ENCODE measurements at regions not wholly inside any gene's neighbourhood (a gene's known extent, or its start where the extent isn't known, plus 50 kb on each side); places are given as distances from the start of the nearest gene placed in this dataset.
"Not testable (repeated sequence)": the region's sequence is repeated elsewhere in the genome, so short reads cannot be mapped to it uniquely, and the experiment has no call there.

DNA sequence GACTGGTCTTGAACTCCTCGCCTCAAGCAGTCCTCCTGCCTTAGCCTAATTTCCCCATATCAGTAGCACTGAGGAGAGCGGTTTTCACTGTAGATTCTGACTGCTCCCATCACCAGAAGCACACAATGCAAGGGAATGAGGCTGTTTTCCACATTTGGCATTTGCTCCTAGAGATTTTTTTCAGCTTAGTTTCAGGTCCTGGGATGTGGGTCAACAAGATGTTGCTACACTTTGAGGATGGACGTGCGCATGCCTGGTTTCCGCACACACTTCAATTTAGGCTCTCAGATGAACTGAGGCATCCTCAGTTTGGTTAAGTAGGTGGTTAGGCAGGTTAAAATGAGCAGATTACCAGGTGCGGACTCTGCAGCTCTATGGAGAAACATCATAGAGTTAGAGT is 287.1 kb upstream of the LYZL1 start:
- no peak overlapping the region for H3K9ac ChIP-seq (ENCODE audit: insufficient read depth, low read length, poor library complexity, severe bottlenecking)
- H2AFZ ChIP-seq (ENCODE audit: insufficient read depth, low read depth, low read length, poor library complexity, severe bottlenecking): no peak overlapping the region
- no peak overlapping the region for H3K4me3 ChIP-seq (replicated peaks in 1 of 3; ENCODE audit: low read depth in 2 of 3, low read length in 3 of 3)
- H3K4me1 Mint-ChIP-seq: no peaks in the 10 kb centered on the region
- peaks cover 0 to 2% (median 0%) of the 10 kb centered on the region in 3 donors for H3K27me3 Mint-ChIP-seq (ENCODE audit: low read depth in 3 of 3)
- TF ChIP-seq, protein P1, sequence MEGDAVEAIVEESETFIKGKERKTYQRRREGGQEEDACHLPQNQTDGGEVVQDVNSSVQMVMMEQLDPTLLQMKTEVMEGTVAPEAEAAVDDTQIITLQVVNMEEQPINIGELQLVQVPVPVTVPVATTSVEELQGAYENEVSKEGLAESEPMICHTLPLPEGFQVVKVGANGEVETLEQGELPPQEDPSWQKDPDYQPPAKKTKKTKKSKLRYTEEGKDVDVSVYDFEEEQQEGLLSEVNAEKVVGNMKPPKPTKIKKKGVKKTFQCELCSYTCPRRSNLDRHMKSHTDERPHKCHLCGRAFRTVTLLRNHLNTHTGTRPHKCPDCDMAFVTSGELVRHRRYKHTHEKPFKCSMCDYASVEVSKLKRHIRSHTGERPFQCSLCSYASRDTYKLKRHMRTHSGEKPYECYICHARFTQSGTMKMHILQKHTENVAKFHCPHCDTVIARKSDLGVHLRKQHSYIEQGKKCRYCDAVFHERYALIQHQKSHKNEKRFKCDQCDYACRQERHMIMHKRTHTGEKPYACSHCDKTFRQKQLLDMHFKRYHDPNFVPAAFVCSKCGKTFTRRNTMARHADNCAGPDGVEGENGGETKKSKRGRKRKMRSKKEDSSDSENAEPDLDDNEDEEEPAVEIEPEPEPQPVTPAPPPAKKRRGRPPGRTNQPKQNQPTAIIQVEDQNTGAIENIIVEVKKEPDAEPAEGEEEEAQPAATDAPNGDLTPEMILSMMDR (IDR thresholded peaks at IDR 0.05): no peak
- peaks cover 0 to under 1% (median 0%) of the 10 kb centered on the region in 7 donors for H3K9me3 Mint-ChIP-seq
- no peak overlapping the region for H3K27ac ChIP-seq (ENCODE audit: low read depth in 1 of 2, low read length in 2 of 2)
- no peak for DNase-seq
- H3K36me3 Mint-ChIP-seq: no peaks in the 10 kb centered on the region
- H3K4me3 Mint-ChIP-seq: no peak overlapping the region
- no peak overlapping the region for H3K4me2 ChIP-seq (replicated peaks; ENCODE audit: extremely low read depth, low read length, poor library complexity, severe bottlenecking)
- no peaks in the 10 kb centered on the region for H4K20me1 ChIP-seq (ENCODE audit: insufficient read depth, low read length)
- H3K27ac Mint-ChIP-seq: no peak overlapping the region
- intact Hi-C loops (cut with micrococcal nuclease): no loop called here
- 100% methylated on average over 3 of the region's 6 CpGs for WGBS (ENCODE audit: insufficient coverage)
- H3K9me3 ChIP-seq (replicated peaks in 1 of 2; ENCODE audit: control insufficient read depth in 1 of 2, insufficient read depth in 1 of 2, low read length in 2 of 2): no peaks in the 10 kb centered on the region
- H3K36me3 ChIP-seq (replicated peaks in 1 of 2; ENCODE audit: control insufficient read depth in 1 of 2, insufficient read depth in 2 of 2, low read length in 2 of 2): no peaks in the 10 kb centered on the region
- H3K27me3 ChIP-seq (ENCODE audit: control insufficient read depth in 2 of 2, insufficient read depth in 2 of 2, low read length in 2 of 2): no peaks in the 10 kb centered on the region
- H3K4me1 ChIP-seq (ENCODE audit: control insufficient read depth in 1 of 2, insufficient read depth in 2 of 2, low read length in 2 of 2): no peaks in the 10 kb centered on the region
- H3K79me2 ChIP-seq (ENCODE audit: insufficient read depth, low read length): no peaks in the 10 kb centered on the region

DNA sequence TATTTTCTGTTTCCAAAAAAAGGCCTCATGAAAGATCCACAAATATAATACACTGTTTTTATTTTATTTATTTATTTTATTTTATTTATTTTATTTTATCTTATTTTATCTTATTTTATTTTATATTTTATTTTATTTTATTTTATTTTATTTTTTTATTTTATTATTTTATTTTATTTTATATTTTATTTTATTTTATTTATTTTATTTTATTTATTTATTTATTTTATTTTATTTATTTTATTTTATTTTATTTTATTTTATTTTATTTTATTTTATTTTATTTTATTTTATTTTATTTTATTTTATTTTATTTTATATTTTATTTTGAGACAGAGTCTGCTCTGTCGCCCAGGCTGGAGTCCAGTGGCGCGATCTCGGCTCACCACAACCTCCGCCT is 285.9 kb upstream of the LYZL1 start:
- H3K4me1 ChIP-seq (ENCODE audit: control insufficient read depth in 1 of 2, insufficient read depth in 2 of 2, low read length in 2 of 2); H3K79me2 ChIP-seq (ENCODE audit: insufficient read depth, low read length); H2AFZ ChIP-seq (ENCODE audit: insufficient read depth, low read depth, low read length, poor library complexity, severe bottlenecking); H3K27ac Mint-ChIP-seq; H3K9me3 ChIP-seq (replicated peaks in 1 of 2; ENCODE audit: control insufficient read depth in 1 of 2, insufficient read depth in 1 of 2, low read length in 2 of 2); H4K20me1 ChIP-seq (ENCODE audit: insufficient read depth, low read length); H3K27me3 ChIP-seq (ENCODE audit: control insufficient read depth in 2 of 2, insufficient read depth in 2 of 2, low read length in 2 of 2); H3K9ac ChIP-seq (ENCODE audit: insufficient read depth, low read length, poor library complexity, severe bottlenecking); H3K4me3 ChIP-seq (replicated peaks in 1 of 3; ENCODE audit: low read depth in 2 of 3, low read length in 3 of 3); H3K36me3 ChIP-seq (replicated peaks in 1 of 2; ENCODE audit: control insufficient read depth in 1 of 2, insufficient read depth in 2 of 2, low read length in 2 of 2); DNase-seq; H3K4me3 Mint-ChIP-seq; intact Hi-C loops (cut with micrococcal nuclease); H3K9me3 Mint-ChIP-seq; H3K4me2 ChIP-seq (replicated peaks; ENCODE audit: extremely low read depth, low read length, poor library complexity, severe bottlenecking); H3K36me3 Mint-ChIP-seq; H3K27ac ChIP-seq (ENCODE audit: low read depth in 1 of 2, low read length in 2 of 2); H3K4me1 Mint-ChIP-seq; H3K27me3 Mint-ChIP-seq (ENCODE audit: low read depth in 3 of 3): not testable (repeated sequence)
- no CpG with 5 or more reads among the region's 5 CpGs for WGBS (ENCODE audit: insufficient coverage)
